ENCODE measurements at regions not wholly inside any gene's neighbourhood (a gene's known extent, or its start where the extent isn't known, plus 50 kb on each side); places are given as distances from the start of the nearest gene placed in this dataset.

GRCh38 chrX:124529786-124530185, 183.4 kb downstream of the SH2D1A start:
- no peak for TF ChIP-seq CTCF (IDR thresholded peaks at IDR 0.05; ENCODE audit: extremely low read depth, low read depth, low read length)
- Histone ChIP-seq H3K4me2 (ENCODE audit: insufficient read depth, low read length) (no peak overlapping the region), H3K27ac (ENCODE audit: low read depth, low read length) (no peak overlapping the region), H4K20me1 (ENCODE audit: insufficient read depth, low read length) (no peaks in the 10 kb centered on the region), H3K79me2 (ENCODE audit: insufficient read depth, low read length) (no peaks in the 10 kb centered on the region), H3K9me3 (ENCODE audit: low read depth, low read length) (no peaks in the 10 kb centered on the region), H3K4me3 (ENCODE audit: insufficient read depth, low read length) (no peak overlapping the region), H3K36me3 (ENCODE audit: insufficient read depth, low read length) (no peaks in the 10 kb centered on the region), H3K27me3 (ENCODE audit: insufficient read depth, low read length) (no peaks in the 10 kb centered on the region), H2AFZ (ENCODE audit: low read length) (no peak overlapping the region), H3K4me1 (ENCODE audit: insufficient read depth, low read length) (no peaks in the 10 kb centered on the region)
- no peak for DNase-seq (ENCODE audit: insufficient read length, low spot score, missing footprints)

- Histone ChIP-seq H3K4me3 (ENCODE audit: insufficient read depth, low read length) (no peak overlapping the region), H3K4me1 (ENCODE audit: insufficient read depth, low read length) (no peaks in the 10 kb centered on the region), H3K9me3 (ENCODE audit: low read depth, low read length) (no peaks in the 10 kb centered on the region), H3K36me3 (ENCODE audit: insufficient read depth, low read length) (no peaks in the 10 kb centered on the region), H3K79me2 (ENCODE audit: insufficient read depth, low read length) (no peaks in the 10 kb centered on the region), H2AFZ (ENCODE audit: low read length) (no peak overlapping the region), H4K20me1 (ENCODE audit: insufficient read depth, low read length) (no peaks in the 10 kb centered on the region), H3K27ac (ENCODE audit: low read depth, low read length) (no peak overlapping the region), H3K27me3 (ENCODE audit: insufficient read depth, low read length) (no peaks in the 10 kb centered on the region), H3K4me2 (ENCODE audit: insufficient read depth, low read length) (no peak overlapping the region)
- DNase-seq (ENCODE audit: insufficient read length, low spot score, missing footprints): no peak
- no peak for TF ChIP-seq CTCF (IDR thresholded peaks at IDR 0.05; ENCODE audit: extremely low read depth, low read depth, low read length)
These were observed 184.4 kb downstream of the SH2D1A start for GRCh38 chrX:124530803-124531202.

GRCh38 chrX:124534536-124534935, 188.2 kb downstream of the SH2D1A start:
- no peak for TF ChIP-seq CTCF (IDR thresholded peaks at IDR 0.05; ENCODE audit: extremely low read depth, low read depth, low read length)
- DNase-seq (ENCODE audit: insufficient read length, low spot score, missing footprints): no peak
- Histone ChIP-seq H3K4me1 (ENCODE audit: insufficient read depth, low read length) (no peaks in the 10 kb centered on the region), H3K36me3 (ENCODE audit: insufficient read depth, low read length) (no peaks in the 10 kb centered on the region), H4K20me1 (ENCODE audit: insufficient read depth, low read length) (no peaks in the 10 kb centered on the region), H3K9me3 (ENCODE audit: low read depth, low read length) (no peaks in the 10 kb centered on the region), H3K27me3 (ENCODE audit: insufficient read depth, low read length) (no peaks in the 10 kb centered on the region), H3K4me2 (ENCODE audit: insufficient read depth, low read length) (no peak overlapping the region), H3K27ac (ENCODE audit: low read depth, low read length) (no peak overlapping the region), H2AFZ (ENCODE audit: low read length) (no peak overlapping the region), H3K4me3 (ENCODE audit: insufficient read depth, low read length) (no peak overlapping the region), H3K79me2 (ENCODE audit: insufficient read depth, low read length) (no peaks in the 10 kb centered on the region)

- H3K4me1 ChIP-seq (ENCODE audit: insufficient read depth, low read length): no peaks in the 10 kb centered on the region
- H3K79me2 ChIP-seq (ENCODE audit: insufficient read depth, low read length): no peaks in the 10 kb centered on the region
- no peak overlapping the region for H3K4me2 ChIP-seq (ENCODE audit: insufficient read depth, low read length)
- H3K9me3 ChIP-seq (ENCODE audit: low read depth, low read length): no peaks in the 10 kb centered on the region
- no peak overlapping the region for H3K4me3 ChIP-seq (ENCODE audit: insufficient read depth, low read length)
- no peak for TF ChIP-seq CTCF (IDR thresholded peaks at IDR 0.05; ENCODE audit: extremely low read depth, low read depth, low read length)
- H3K27me3 ChIP-seq (ENCODE audit: insufficient read depth, low read length): no peaks in the 10 kb centered on the region
- no peaks in the 10 kb centered on the region for H4K20me1 ChIP-seq (ENCODE audit: insufficient read depth, low read length)
- H3K27ac ChIP-seq (ENCODE audit: low read depth, low read length): no peak overlapping the region
- H2AFZ ChIP-seq (ENCODE audit: low read length): no peak overlapping the region
- DNase-seq (ENCODE audit: insufficient read length, low spot score, missing footprints): no peak
- H3K36me3 ChIP-seq (ENCODE audit: insufficient read depth, low read length): no peaks in the 10 kb centered on the region
These were observed 194.1 kb downstream of the SH2D1A start for GRCh38 chrX:124540474-124540873.

Measured in osteoblast (primary cell).